ENCODE measurements at regions not wholly inside any gene's neighbourhood (a gene's known extent, or its start where the extent isn't known, plus 50 kb on each side); places are given as distances from the start of the nearest gene placed in this dataset.
"Not testable (repeated sequence)": the region's sequence is repeated elsewhere in the genome, so short reads cannot be mapped to it uniquely, and the experiment has no call there.

- no peak for DNase-seq
- Histone ChIP-seq H3K4me1 (no peaks in the 10 kb centered on the region), H3K27ac (no peak overlapping the region), H3K9me3 (no peaks in the 10 kb centered on the region), H3K27me3 (no peaks in the 10 kb centered on the region), H3K36me3 (no peaks in the 10 kb centered on the region), H3K4me3 (no peak overlapping the region)
- TF ChIP-seq POLR2A (IDR thresholded peaks at IDR 0.05): no peak
- TF ChIP-seq CTCF (IDR thresholded peaks at IDR 0.05): no peak
Observed at GRCh38 chr6:112971651-112972050, 624.5 kb downstream of the RFPL4B start.

- H3K9me3 ChIP-seq, H3K4me3 ChIP-seq, H3K27ac ChIP-seq: not testable (repeated sequence)
Observed at GRCh38 chr6:112974931-112975330, 627.8 kb downstream of the RFPL4B start.

GRCh38 chr6:112976579-112976978 is 629.4 kb downstream of the RFPL4B start:
- H3K27me3 ChIP-seq, H3K36me3 ChIP-seq, H3K27ac ChIP-seq, H3K4me3 ChIP-seq, H3K4me1 ChIP-seq, DNase-seq, H3K9me3 ChIP-seq: not testable (repeated sequence)

More at GRCh38 chr6:112974931-112975330, 627.8 kb downstream of the RFPL4B start:
- H3K4me1 ChIP-seq, H3K36me3 ChIP-seq, H3K27me3 ChIP-seq, DNase-seq: not testable (repeated sequence)

GRCh38 chr6:112979830-112980229 is 632.7 kb downstream of the RFPL4B start:
- H3K4me1 ChIP-seq: peaks cover 0 to 5% (median 0%) of the 10 kb centered on the region in 4 donors
- H3K27me3 ChIP-seq: no peaks in the 10 kb centered on the region
- no peak for DNase-seq
- no peak overlapping the region for H3K4me3 ChIP-seq
- no peaks in the 10 kb centered on the region for H3K9me3 ChIP-seq
- no peak overlapping the region for H3K27ac ChIP-seq
- no peaks in the 10 kb centered on the region for H3K36me3 ChIP-seq
- no peak for TF ChIP-seq CTCF (IDR thresholded peaks at IDR 0.05)
- TF ChIP-seq POLR2A (IDR thresholded peaks at IDR 0.05): no peak

- Histone ChIP-seq H3K27ac (no peak overlapping the region), H3K4me3 (no peak overlapping the region), H3K36me3 (no peaks in the 10 kb centered on the region), H3K27me3 (no peaks in the 10 kb centered on the region), H3K9me3 (no peaks in the 10 kb centered on the region), H3K4me1 (peaks cover 0 to 5% (median 0%) of the 10 kb centered on the region in 4 donors)
- no peak for TF ChIP-seq POLR2A (IDR thresholded peaks at IDR 0.05)
- TF ChIP-seq CTCF (IDR thresholded peaks at IDR 0.05): no peak
- no peak for DNase-seq
Observed at GRCh38 chr6:112980676-112981075, 633.5 kb downstream of the RFPL4B start.

- Histone ChIP-seq H3K27me3 (no peaks in the 10 kb centered on the region), H3K4me3 (no peak overlapping the region), H3K27ac (no peak overlapping the region), H3K36me3 (no peaks in the 10 kb centered on the region), H3K9me3 (no peaks in the 10 kb centered on the region), H3K4me1 (peaks cover 0 to 5% (median 0%) of the 10 kb centered on the region in 4 donors)
- TF ChIP-seq CTCF (IDR thresholded peaks at IDR 0.05): no peak
- TF ChIP-seq POLR2A (IDR thresholded peaks at IDR 0.05): no peak
- DNase-seq: no peak
Observed at GRCh38 chr6:112983713-112984261, 636.7 kb downstream of the RFPL4B start.

- no peaks in the 10 kb centered on the region for H3K36me3 ChIP-seq
- no peak overlapping the region for H3K4me3 ChIP-seq
- TF ChIP-seq CTCF (IDR thresholded peaks at IDR 0.05) (no peak), POLR2A (IDR thresholded peaks at IDR 0.05) (no peak)
- H3K27me3 ChIP-seq: no peaks in the 10 kb centered on the region
- no peak for DNase-seq
- H3K4me1 ChIP-seq: peaks cover 0 to 5% (median 0%) of the 10 kb centered on the region in 4 donors
- H3K27ac ChIP-seq: no peak overlapping the region
- H3K9me3 ChIP-seq: no peaks in the 10 kb centered on the region
Observed at GRCh38 chr6:112984899-112985298, 637.8 kb downstream of the RFPL4B start.
